K562 (cell line): ENCODE measurements at regions not wholly inside any gene's neighbourhood (a gene's known extent, or its start where the extent isn't known, plus 50 kb on each side); places are given as distances from the start of the nearest gene placed in this dataset.
A peak's percentile ranks its signal among the peaks of the same experiment; 100 is the strongest.

Experiments
- ATAC-seq: fragments of 200-7000 bp; cut with Tn5 transposase; 3 replicates; pipeline ENCODE4 v1.9.1; 2020; ENCODE audit warnings: moderate library complexity
- BruUV-seq: library from RNA; stranded (reverse); fragments of 400-500 nt; replicated peaks from 2 replicates; lab custom pipeline; 2021; lab: Mats Ljungman, UMichigan
- CTCF ChIA-PET: fragments of 300-600 bp; formaldehyde crosslinking; extraction: SDS; loops from one replicate; lab custom pipeline; 2021; ENCODE audit warnings: low intra/inter-chr PET ratio; lab: Yijun Ruan, JAX
- POLR2A ChIA-PET: fragments of 300-600, 350-650 bp; sonication (Branson Sonifier 250); formaldehyde crosslinking; extraction: SDS; loops from one replicate; lab custom pipeline; 2021; ENCODE audit warnings: antibody characterized with exemption, inconsistent platforms; lab: Yijun Ruan, JAX
- DNase-seq, 4 experiments: peaks; one replicate each; pipeline versions ENCODE4 v3.0.0 to v3.0.0-alpha.2; 2011 to 2018; ENCODE audit warnings: low spot score in 3 of 4, mixed read lengths in 3 of 4; ENCODE audit errors: extremely low read depth in 1 of 4
- FAIRE-seq: peaks from 2 replicates; lab custom pipeline; 2011; peaks lifted over from hg19 to GRCh38; lab: Jason Lieb, UNC
- H2AFZ ChIP-seq: 2 replicates; pipeline ENCODE4 v1.6.0; 2011; ENCODE audit warnings: low read depth, low read length, control low read depth, inconsistent platforms
- H3K27ac ChIP-seq: fragments of 200-600 bp; 3 replicates; pipeline ENCODE4 v1.8.0; 2011; ENCODE audit warnings: low read depth, mild to moderate bottlenecking, control low read depth, inconsistent platforms, low read length, moderate library complexity, mixed read lengths; ENCODE audit errors: extremely low read depth
- H3K27me3 ChIP-seq, 2 experiments: fragments of 300-600 bp in 1 of 2; 2 replicates in 1 of 2; 3 replicates in 1 of 2; pipeline versions ENCODE4 v1.6.0 to v1.8.0; 2011; ENCODE audit warnings: inconsistent platforms in 2 of 2, low read length in 2 of 2, mild to moderate bottlenecking in 1 of 2, mixed read lengths in 1 of 2, moderate library complexity in 1 of 2; ENCODE audit not compliant: control insufficient read depth in 2 of 2, insufficient read depth in 2 of 2
- H3K36me3 ChIP-seq: fragments of 300-600 bp; 3 replicates; pipeline ENCODE4 v1.8.0; 2011; ENCODE audit warnings: mild to moderate bottlenecking, low read length, inconsistent platforms; ENCODE audit not compliant: control insufficient read depth, insufficient read depth
- H3K4me1 ChIP-seq, 2 experiments: fragments of 200-600 bp in 1 of 2; replicated peaks in 1 of 2; 2 replicates in 1 of 2; 3 replicates in 1 of 2; pipeline versions ENCODE4 v1.5.1 to v1.8.0; 2011; ENCODE audit warnings: inconsistent platforms in 2 of 2, low read length in 2 of 2, mild to moderate bottlenecking in 1 of 2, mixed read lengths in 1 of 2, moderate library complexity in 1 of 2; ENCODE audit not compliant: control insufficient read depth in 2 of 2, insufficient read depth in 2 of 2
- H3K4me2 ChIP-seq: 2 replicates; pipeline ENCODE4 v1.6.1; 2011; ENCODE audit warnings: low read length, control low read depth, inconsistent platforms, mixed read lengths; ENCODE audit not compliant: insufficient read depth
- H3K4me3 ChIP-seq: fragments of 200-600 bp; sonication (generic), shearing (Covaris generic); 2 replicates; pipeline ENCODE4 v1.5.1; 2016; ENCODE audit warnings: control low read depth, inconsistent platforms
- H3K79me2 ChIP-seq: fragments of 200-600 bp; 3 replicates; pipeline ENCODE4 v1.8.0; 2011; ENCODE audit warnings: low read length, inconsistent platforms; ENCODE audit not compliant: control insufficient read depth, insufficient read depth
- H3K9ac ChIP-seq, 2 experiments: 2 replicates each; pipeline versions ENCODE4 v1.6.0 to v1.6.1; 2011; ENCODE audit warnings: low read depth in 2 of 2, low read length in 2 of 2, control low read depth in 1 of 2, inconsistent platforms in 1 of 2, mild to moderate bottlenecking in 1 of 2, mixed read lengths in 1 of 2; ENCODE audit not compliant: insufficient read depth in 1 of 2
- H3K9me1 ChIP-seq: one replicate; pipeline ENCODE4 v1.6.0; 2011; ENCODE audit warnings: inconsistent platforms, mild to moderate bottlenecking, low read length, moderate library complexity; ENCODE audit not compliant: control insufficient read depth, insufficient read depth
- H3K9me3 ChIP-seq: replicated peaks from 2 replicates; pipeline ENCODE4 v1.5.1; 2011; ENCODE audit warnings: low read depth, low read length, inconsistent platforms; ENCODE audit not compliant: control insufficient read depth, insufficient read depth
- H4K20me1 ChIP-seq: replicated peaks from 2 replicates; pipeline ENCODE4 v1.6.1; 2011; ENCODE audit warnings: low read length, inconsistent platforms, mixed read lengths; ENCODE audit not compliant: control insufficient read depth, insufficient read depth
- ARID1B ChIP-seq: fragments of 450-650 bp; IDR thresholded peaks from 2 replicates; pipeline ENCODE4 v1.6.1; 2016; ENCODE audit warnings: antibody characterized with exemption, mild to moderate bottlenecking, inconsistent platforms
- BRD9 ChIP-seq: fragments of 450-650 bp; IDR thresholded peaks from 2 replicates; pipeline ENCODE4 v1.6.1; 2018; ENCODE audit warnings: low read depth; ENCODE audit not compliant: partially characterized antibody
- DDX20 ChIP-seq: fragments of 450-650 bp; IDR thresholded peaks from 2 replicates; pipeline ENCODE4 v1.6.1; 2016; ENCODE audit warnings: missing genetic modification characterization, low read depth, mild to moderate bottlenecking, missing compliant biosample characterization, moderate library complexity
- DIDO1 ChIP-seq: fragments of 450-650 bp; IDR thresholded peaks from 2 replicates; pipeline ENCODE4 v1.6.1; 2016; ENCODE audit warnings: low read depth, missing biosample characterization, missing genetic modification characterization
- DMBX1 ChIP-seq: fragments of 250-450 bp; sonication (Bioruptor Pico); IDR thresholded peaks from 2 replicates; pipeline ENCODE4 v1.8.0; 2022; ENCODE audit warnings: inconsistent platforms, mild to moderate bottlenecking, moderate library complexity, borderline replicate concordance
- E2F8 ChIP-seq: fragments of 450-650 bp; IDR thresholded peaks from 2 replicates; pipeline ENCODE4 v1.7.1; 2018; ENCODE audit warnings: mild to moderate bottlenecking, low read depth; ENCODE audit not compliant: partially characterized antibody
- FOSL1 ChIP-seq: fragments of 200-800 bp; sonication (Bioruptor generic); conservative IDR thresholded peaks from 2 replicates; pipeline ENCODE4 v1.6.1; 2016; ENCODE audit warnings: missing genetic modification characterization, missing compliant biosample characterization
- FOXA3 ChIP-seq, 2 experiments: fragments of 450-650 bp in 1 of 2; sonication (generic) in 1 of 2; formaldehyde crosslinking; IDR thresholded peaks in 1 of 2; conservative IDR thresholded peaks in 1 of 2; 2 replicates each; pipeline versions ENCODE4 v1.4.0 to v1.8.0; 2020 to 2022; ENCODE audit warnings: mild to moderate bottlenecking in 2 of 2, missing genetic modification reagents in 1 of 2
- KLF1 ChIP-seq: fragments of 450-650 bp; IDR thresholded peaks from 2 replicates; pipeline ENCODE4 v1.6.1; 2016; ENCODE audit warnings: missing genetic modification characterization, missing compliant biosample characterization
- NEUROD1 ChIP-seq: fragments of 150-350 bp; IDR thresholded peaks from 2 replicates; pipeline ENCODE4 v1.6.1; 2014; ENCODE audit warnings: borderline replicate concordance, low read length, low read depth; ENCODE audit not compliant: partially characterized antibody
- RBM17 ChIP-seq: fragments of 200-400 bp; formaldehyde crosslinking; IDR thresholded peaks from 2 replicates; pipeline ENCODE4 v1.6.1; 2017; ENCODE audit warnings: low read depth, mild to moderate bottlenecking, low read length, borderline replicate concordance
- SMARCB1 ChIP-seq: IDR thresholded peaks from 2 replicates; pipeline ENCODE4 v1.6.1; 2011; ENCODE audit warnings: improper control_type of control experiment, low read depth; ENCODE audit not compliant: insufficient read length
- SOX6 ChIP-seq: fragments of 450-650 bp; IDR thresholded peaks from 2 replicates; pipeline ENCODE4 v1.6.1; 2014; ENCODE audit warnings: mild to moderate bottlenecking
- SRSF9 ChIP-seq: fragments of 200-400 bp; formaldehyde crosslinking; IDR thresholded peaks from 2 replicates; pipeline ENCODE4 v1.6.1; 2017; ENCODE audit warnings: low read depth, low read length, borderline replicate concordance
- YBX1 ChIP-seq: fragments of 450-650 bp; IDR thresholded peaks from 2 replicates; pipeline ENCODE4 v1.7.1; 2016; ENCODE audit warnings: mild to moderate bottlenecking
- ZNF592 ChIP-seq: fragments of 450-650 bp; IDR thresholded peaks from 2 replicates; pipeline ENCODE4 v1.6.1; 2017; ENCODE audit warnings: antibody characterized with exemption, mild to moderate bottlenecking
- ZNF766 ChIP-seq: fragments of 200-800 bp; sonication (Bioruptor generic); conservative IDR thresholded peaks from 2 replicates; pipeline ENCODE4 v1.6.1; 2016; ENCODE audit warnings: missing genetic modification characterization, missing compliant biosample characterization
- in situ Hi-C: fragments of 300-500 bp; cut with MboI; formaldehyde crosslinking; loops from 4 replicates; pipeline ENCODE4 v1.15.0; 2018; ENCODE audit warnings: inconsistent platforms, mixed read lengths
- intact Hi-C: fragments of 100-400 bp; cut with micrococcal nuclease; formaldehyde crosslinking; loops from 2 replicates; pipeline ENCODE4 v1.14.2; 2022

GRCh38 chr11:38766796-38767195, 2168.8 kb upstream of the RAG2 start (continued):
- TF ChIP-seq SOX6 (peak; percentile 81), ARID1B (peak; percentile 79), BRD9 (peak; percentile 56), FOXA3 (CRISPR knock-in tag; conservative IDR thresholded peaks at IDR 0.05 in 1 of 2, IDR thresholded peaks at IDR 0.05 in 1 of 2) (peak in 1 of 2 experiments; percentile 75; a peak in 2 of 4 replicates), SRSF9 (no peak), DIDO1 (tag) (0 out of 2 replicates have a peak, but pooled peaks have one; percentile 35), FOSL1 (tag) (peak; percentile 84)

DNA sequence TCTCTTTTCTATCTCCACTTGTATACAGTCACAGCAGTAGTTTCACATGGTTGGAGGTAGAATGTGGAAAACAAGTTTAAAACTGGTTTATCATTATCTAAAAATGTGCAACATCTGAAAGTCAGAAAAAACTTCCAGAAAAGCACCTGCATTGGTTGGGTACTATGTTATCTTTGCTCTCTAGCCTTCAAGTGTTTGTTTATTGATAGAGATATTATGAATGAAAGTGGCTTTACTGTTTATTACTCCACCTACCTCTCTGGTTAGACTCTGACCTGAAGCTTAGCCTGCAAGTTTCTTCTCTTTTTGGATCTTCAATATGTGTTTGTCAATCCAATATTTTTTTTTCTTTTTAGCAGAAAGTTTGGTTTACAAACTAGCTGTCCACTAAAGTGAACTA, 2161.4 kb upstream of the RAG2 start:
- no peak for ATAC-seq
- Histone ChIP-seq H3K4me3 (no peak overlapping the region), H3K27ac (no peak overlapping the region), H3K4me1 (no peaks in the 10 kb centered on the region), H2AFZ (no peak overlapping the region), H4K20me1 (no peaks in the 10 kb centered on the region), H3K27me3 (no peaks in the 10 kb centered on the region), H3K36me3 (no peaks in the 10 kb centered on the region), H3K9me1 (no peaks in the 10 kb centered on the region), H3K9me3 (peaks cover 4% of the 10 kb centered on the region; the same call in 1 of the 2 replicates), H3K79me2 (no peaks in the 10 kb centered on the region), H3K4me2 (no peak overlapping the region), H3K9ac (no peak overlapping the region)
- ChIA-PET POLR2A (no interaction called here), CTCF (no interaction called here)
- no TSS peak for BruUV-seq
- FAIRE-seq: no peak
- DNase-seq: no peak
- in situ Hi-C loops: no loop called here
- intact Hi-C loops: no loop called here
- TF ChIP-seq ZNF766 (CRISPR knock-in tag): no peak
- no peak for TF ChIP-seq NEUROD1
- TF ChIP-seq SMARCB1: no peak
- no peak for TF ChIP-seq E2F8
- TF ChIP-seq YBX1: no peak
- TF ChIP-seq KLF1 (tag): no peak
- TF ChIP-seq DDX20 (tag): no peak
- TF ChIP-seq RBM17: no peak
- TF ChIP-seq ZNF592: no peak
- TF ChIP-seq DMBX1 (CRISPR knock-in tag): no peak
